RPMI8226 (cell line): ENCODE measurements at regions not wholly inside any gene's neighbourhood (a gene's known extent, or its start where the extent isn't known, plus 50 kb on each side); places are given as distances from the start of the nearest gene placed in this dataset.

Experiments
- DNase-seq: peaks from one replicate; pipeline ENCODE4 v3.0.0-alpha.2; 2015

GRCh38 chr13:111503376-111503775, 182.9 kb downstream of the TEX29 start:
- no peak for DNase-seq

DNA sequence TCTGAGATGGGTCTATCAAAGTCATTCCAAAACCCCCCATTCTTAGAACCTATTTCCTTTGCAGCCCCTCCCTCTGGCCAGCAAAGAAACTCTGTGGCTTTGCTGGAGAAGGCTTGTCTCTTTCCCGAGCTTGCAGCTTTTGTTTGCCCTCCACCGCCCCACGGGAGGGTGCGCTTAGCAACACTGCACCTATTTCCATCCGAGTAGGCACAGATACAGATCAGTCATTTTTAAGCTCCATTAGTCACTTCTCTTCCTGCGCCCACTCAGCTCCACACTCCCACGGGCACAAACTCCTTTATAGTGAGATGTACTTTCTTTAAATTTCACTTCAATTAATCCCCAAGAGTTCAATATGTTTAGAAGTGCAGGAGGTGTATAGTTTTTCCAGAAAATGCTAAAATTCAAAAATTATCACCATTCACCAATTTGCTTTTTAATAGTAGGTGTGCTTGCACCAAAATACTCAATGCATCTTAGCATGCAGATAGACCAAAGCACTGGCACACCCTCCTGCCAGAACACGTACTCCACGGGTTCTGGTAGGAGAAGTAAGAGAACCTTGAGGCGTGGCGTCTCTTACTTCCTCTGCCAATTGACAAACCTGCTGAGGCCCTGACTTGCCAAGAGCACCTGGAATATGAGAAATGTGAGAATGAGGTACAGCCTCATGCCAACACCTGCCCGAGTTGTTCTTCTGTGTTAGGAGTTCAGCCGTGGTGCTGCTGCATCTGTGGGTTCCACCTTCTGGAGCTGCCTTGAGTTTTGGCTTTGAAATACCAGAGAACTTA, 183.7 kb downstream of the TEX29 start:
- DNase-seq: no peak

DNA sequence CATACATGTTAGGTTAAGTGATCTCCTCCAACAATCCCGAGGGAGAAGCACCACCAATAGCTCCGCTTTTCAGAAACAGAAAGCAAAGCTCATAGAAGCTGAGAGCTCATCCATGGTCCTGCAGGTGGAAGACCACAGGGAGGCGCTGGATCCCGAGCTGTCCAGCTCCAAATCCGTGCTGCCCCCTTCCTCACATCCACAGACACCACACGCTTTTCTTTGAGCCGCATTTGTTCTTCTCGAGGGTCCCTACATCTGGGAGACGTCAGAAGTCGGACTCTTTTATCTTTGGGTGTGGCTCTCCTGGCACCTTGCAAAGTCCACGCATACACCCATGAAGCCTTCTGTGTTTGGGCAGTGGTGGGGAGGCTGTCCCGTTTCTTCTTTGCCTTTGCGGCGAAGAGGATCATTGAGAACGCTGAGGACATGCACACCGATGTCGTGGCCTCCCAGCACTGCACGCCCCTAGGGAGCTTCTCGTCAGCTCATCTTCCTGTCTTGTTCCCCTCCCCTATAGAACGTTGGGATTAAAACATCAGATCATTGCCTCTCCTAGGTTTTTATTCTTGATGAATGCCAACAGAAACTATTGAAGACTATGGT, 184.8 kb downstream of the TEX29 start:
- peak; percentile 25 for DNase-seq

GRCh38 chr13:111506125-111506524, 185.7 kb downstream of the TEX29 start:
- no peak for DNase-seq

DNA sequence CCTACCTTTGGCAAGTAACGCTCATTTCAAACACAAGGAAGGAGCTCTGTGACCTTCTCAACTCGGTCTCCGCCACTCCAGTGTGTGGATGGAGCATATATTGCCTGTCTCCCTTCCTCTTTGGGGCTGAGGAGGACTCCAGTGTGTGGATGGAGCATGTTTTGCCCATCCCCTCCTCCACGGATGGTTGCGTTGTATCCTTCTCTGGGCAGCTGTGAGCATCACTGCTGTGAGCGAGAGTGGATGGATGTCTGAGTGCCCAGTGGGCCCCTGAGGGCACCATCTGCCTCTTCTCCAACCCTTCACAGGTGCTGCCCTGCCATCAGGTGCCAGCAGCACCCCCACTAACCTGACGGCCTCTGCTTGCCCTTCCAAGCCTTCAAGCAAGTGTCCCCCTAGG, 186.2 kb downstream of the TEX29 start:
- no peak for DNase-seq

GRCh38 chr13:111508164-111508870, 187.9 kb downstream of the TEX29 start:
- no peak for DNase-seq

- DNase-seq: no peak
These were observed 188.6 kb downstream of the TEX29 start for GRCh38 chr13:111508902-111509509.

GRCh38 chr13:111510502-111511218, 190.2 kb downstream of the TEX29 start:
- DNase-seq: no peak

DNA sequence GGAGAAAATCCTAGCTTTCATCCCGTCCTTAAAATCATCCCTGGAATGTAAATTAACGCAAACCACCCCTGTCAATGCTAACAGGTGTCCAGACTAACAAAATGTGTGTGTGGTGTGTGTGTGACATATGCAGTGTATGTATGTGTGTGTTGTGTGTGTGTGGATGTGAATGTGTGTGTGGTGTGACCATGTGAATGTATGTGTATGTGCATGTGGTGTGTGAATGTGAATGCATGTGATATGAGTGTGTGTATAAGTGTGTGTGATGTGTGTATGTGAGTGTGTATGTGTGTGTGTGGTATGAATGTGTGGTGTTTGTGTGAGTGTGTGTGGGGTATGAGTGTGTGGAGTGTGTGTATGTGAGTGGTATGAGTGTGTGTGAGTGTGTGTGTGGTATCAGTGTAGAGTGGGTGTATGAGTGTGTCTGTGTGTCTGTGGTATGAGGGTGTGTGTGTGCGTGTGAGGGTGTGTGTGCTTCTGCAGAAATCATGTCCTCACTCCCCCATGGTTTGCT, 190.8 kb downstream of the TEX29 start:
- DNase-seq: no peak

DNA sequence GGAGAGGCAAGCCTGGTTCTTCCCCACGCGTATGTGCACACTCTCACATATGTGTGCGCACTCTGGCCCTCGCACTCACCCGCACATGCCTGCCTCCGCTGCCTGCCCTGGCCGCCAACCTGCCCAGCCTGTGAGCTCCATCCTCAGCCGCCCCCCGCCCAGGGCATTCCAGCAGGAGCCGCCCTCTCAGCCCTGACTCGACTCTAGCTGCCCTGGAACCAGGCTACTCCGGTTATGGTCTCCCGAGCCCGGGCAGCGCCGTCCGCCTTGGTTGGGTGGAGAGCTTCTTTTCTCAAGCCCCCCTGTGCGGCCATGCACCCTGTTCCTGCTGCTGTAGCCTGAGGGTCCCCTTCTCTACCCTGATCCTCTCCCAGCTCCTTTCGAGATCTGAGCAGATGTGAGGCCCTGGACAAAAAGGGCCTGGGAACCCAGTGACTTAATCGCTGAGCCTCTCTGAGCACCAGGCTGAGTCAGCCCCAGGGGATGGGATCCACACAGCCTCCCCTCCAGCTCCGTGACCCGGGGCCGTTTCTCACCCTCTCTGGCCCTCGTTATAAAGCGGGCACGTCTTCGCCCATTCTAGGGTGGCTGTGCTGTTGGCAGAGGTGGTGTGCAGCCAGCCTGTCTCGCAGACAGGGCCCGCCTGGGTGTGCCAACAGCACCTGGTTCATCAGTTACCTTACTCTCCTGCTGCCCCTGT, 191.5 kb downstream of the TEX29 start:
- DNase-seq: no peak

- DNase-seq: no peak
These were observed 192.3 kb downstream of the TEX29 start for GRCh38 chr13:111512707-111513106.

GRCh38 chr13:111513766-111514609, 193.5 kb downstream of the TEX29 start:
- DNase-seq: no peak

DNA sequence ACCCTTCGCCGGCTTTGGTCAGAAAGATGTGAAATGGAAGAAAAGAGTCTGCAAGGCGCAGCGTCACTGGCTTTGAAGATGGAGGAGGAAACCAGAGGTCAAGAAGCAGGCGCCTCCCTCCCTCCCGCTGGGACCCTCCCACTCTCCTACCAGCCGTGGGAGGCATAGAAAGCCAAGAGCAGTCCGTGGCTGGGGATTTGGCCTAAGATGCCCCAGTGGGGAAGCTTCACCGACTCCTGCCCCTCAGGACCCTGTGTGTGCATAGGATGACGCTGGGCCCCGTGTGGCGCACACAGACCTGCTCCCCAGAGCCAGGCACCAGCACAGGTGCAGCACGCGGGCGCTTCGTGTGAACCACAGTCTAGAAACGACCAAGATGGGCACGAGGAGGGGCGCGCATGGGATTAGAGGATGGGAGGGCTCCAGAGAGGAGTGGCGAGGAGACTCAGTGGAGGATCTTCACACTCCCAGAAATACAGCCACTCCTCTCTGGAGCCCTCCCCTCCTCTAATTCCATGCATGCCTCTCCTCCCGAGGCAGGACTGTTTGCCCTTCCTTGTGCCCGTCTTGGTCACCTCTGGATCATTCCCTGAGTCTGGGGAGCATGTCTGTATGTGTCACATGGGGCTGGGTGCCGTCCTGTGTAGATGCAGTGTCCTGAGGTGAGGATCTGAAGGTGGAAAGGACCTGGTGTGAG, 194.3 kb downstream of the TEX29 start:
- DNase-seq: no peak

GRCh38 chr13:111515307-111515617, 194.8 kb downstream of the TEX29 start:
- no peak for DNase-seq

GRCh38 chr13:111515635-111516034, 195.2 kb downstream of the TEX29 start:
- no peak for DNase-seq

DNA sequence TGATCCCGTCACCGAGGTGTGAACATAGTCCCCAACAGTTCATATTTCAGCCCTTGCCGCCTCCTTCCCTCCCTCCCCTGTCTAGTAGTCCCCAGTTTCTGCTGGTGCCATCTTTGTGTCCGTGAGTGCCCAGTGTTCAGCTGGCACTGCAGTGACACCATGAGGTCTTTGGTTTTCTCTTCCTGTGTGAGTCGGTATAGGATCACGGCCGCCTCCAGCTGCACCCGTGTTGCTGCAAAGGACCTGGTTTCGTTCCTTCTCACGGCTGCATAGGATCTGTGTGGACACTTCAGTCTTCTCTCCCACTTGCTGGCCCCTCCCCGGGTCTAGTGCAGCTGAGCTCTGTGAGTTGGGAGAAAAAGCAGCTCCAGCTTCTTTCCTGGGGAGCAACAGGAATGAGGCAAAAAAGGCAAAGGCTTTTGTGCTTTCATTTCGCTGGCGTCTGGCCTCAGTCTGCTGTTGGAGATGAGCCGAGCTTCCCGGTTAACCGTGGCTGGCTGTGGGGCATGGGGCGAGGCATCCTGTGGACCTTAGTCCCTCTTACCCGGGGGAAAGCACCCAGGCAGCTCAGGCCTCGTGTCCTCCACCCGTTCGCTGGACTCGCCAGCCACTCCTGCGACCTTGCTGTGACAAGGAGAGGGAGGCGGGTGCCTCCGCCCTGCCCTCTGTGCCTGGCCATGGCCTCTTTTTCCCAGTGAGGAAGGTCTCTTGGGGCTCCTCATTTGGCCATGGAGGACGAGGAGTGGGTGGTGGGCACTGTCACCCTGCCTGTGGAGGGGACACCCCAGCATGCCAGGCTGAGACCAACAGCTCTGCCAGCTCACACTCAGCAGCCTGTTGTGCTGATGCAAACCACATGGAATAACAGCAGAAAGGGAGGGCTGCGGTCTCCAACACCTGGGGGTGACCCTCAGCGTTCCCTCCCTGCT, 196.5 kb downstream of the TEX29 start:
- peak; percentile 18 for DNase-seq

DNA sequence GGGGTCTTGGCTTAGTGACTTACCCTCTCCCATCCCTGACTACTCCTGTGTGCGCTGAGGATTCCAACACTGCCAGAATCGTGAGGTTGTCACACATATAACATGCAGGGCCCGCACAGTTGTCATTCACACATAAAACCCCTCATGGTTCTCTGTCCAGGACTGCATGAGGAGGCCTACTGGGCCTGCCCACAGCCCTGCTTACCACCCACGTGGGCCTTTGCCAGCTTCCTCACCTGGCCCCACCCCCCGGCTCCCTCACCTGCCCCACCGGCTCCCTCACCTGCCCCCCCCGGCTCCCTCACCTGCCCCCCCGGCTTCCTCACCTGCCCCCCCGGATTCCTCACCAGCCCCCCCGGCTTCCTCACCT, 197.2 kb downstream of the TEX29 start:
- no peak for DNase-seq

- DNase-seq: peak; percentile 25
These were observed 197.8 kb downstream of the TEX29 start for GRCh38 chr13:111518161-111518792.

DNA sequence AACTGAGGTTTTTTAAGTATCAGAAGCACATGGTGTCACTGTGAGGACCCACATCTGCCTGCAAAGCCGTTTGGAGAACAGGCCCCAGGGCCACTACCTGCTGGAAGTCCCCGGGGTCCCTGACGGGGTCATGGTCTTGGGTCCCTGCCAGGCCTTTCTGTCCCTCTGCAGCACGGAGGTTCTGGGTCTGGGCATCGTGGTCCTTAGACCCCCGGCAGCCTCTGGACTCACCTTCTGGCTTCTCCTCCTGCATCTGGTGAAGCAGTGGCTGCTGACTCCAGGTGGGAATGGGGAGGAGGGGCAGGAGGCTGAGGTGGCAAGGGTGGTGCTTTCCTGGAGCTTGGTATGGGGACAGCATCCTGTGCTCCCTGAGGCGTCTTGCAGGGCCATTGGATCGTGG, 198.6 kb downstream of the TEX29 start:
- DNase-seq: no peak
